GM23338 (cell line): ENCODE measurements at regions not wholly inside any gene's neighbourhood (a gene's known extent, or its start where the extent isn't known, plus 50 kb on each side); places are given as distances from the start of the nearest gene placed in this dataset.

Source experiments
- ATAC-seq: fragments of 200-7000 bp; cut with Tn5 transposase; 3 replicates; pipeline ENCODE4 v1.9.1; 2020
- DNase-seq: peaks from one replicate; pipeline ENCODE4 v3.0.0-alpha.2; 2015; ENCODE audit warnings: low spot score
- H2AFZ ChIP-seq: fragments of 200-600 bp; sonication (generic); 2 replicates; pipeline ENCODE4 v1.8.0; 2016; ENCODE audit warnings: antibody characterized with exemption, mild to moderate bottlenecking, moderate library complexity
- H3F3A ChIP-seq: fragments of 200-600 bp; sonication (generic); replicated peaks from 2 replicates; pipeline ENCODE4 v1.8.0; 2017; ENCODE audit warnings: antibody characterized with exemption, mixed run types, low read depth
- H3K27ac ChIP-seq: fragments of 200-600 bp; sonication (generic); 2 replicates; pipeline ENCODE4 v1.6.1; 2016; ENCODE audit warnings: low read depth
- H3K27me3 ChIP-seq: fragments of 200-600 bp; sonication (generic); 2 replicates; pipeline ENCODE4 v1.8.0; 2016; ENCODE audit warnings: mild to moderate bottlenecking, mixed run types, moderate library complexity; ENCODE audit not compliant: insufficient read depth
- H3K36me3 ChIP-seq: fragments of 200-600 bp; sonication (generic); 2 replicates; pipeline ENCODE4 v1.8.0; 2016; ENCODE audit warnings: mild to moderate bottlenecking; ENCODE audit not compliant: insufficient read depth
- H3K4me1 ChIP-seq: fragments of 200-600 bp; sonication (generic); 2 replicates; pipeline ENCODE4 v1.8.0; 2016; ENCODE audit warnings: mild to moderate bottlenecking, moderate library complexity; ENCODE audit not compliant: insufficient read depth
- H3K4me2 ChIP-seq: fragments of 200-600 bp; sonication (generic); 2 replicates; pipeline ENCODE4 v1.7.1; 2017; ENCODE audit warnings: mixed run types
- H3K4me3 ChIP-seq: fragments of 200-600 bp; sonication (generic); 2 replicates; pipeline ENCODE4 v1.6.1; 2016; ENCODE audit warnings: mixed run types
- H3K79me2 ChIP-seq: fragments of 200-600 bp; sonication (generic); replicated peaks from 2 replicates; pipeline ENCODE4 v1.8.0; 2017; ENCODE audit warnings: mild to moderate bottlenecking; ENCODE audit not compliant: insufficient read depth
- H3K9me2 ChIP-seq: fragments of 200-600 bp; sonication (generic); 2 replicates; pipeline ENCODE4 v1.8.0; 2017; ENCODE audit not compliant: insufficient read depth
- H4K20me1 ChIP-seq: fragments of 200-600 bp; sonication (generic); replicated peaks from 2 replicates; pipeline ENCODE4 v1.8.0; 2017; ENCODE audit warnings: mild to moderate bottlenecking; ENCODE audit not compliant: insufficient read depth
- H3K27ac Mint-ChIP-seq: 2 replicates; pipeline ENCODE4 v1.8.0; 2020; ENCODE audit warnings: inconsistent platforms, mild to moderate bottlenecking, moderate library complexity, mixed read lengths
- H3K27me3 Mint-ChIP-seq: 3 replicates; pipeline ENCODE4 v1.8.0; 2022; ENCODE audit warnings: low read depth, mild to moderate bottlenecking, moderate library complexity, mixed read lengths, inconsistent platforms; ENCODE audit not compliant: insufficient read depth, poor library complexity
- H3K36me3 Mint-ChIP-seq: 3 replicates; pipeline ENCODE4 v1.8.0; 2021; ENCODE audit warnings: low read depth, mild to moderate bottlenecking, inconsistent platforms, moderate library complexity, mixed read lengths
- H3K4me1 Mint-ChIP-seq: 3 replicates; pipeline ENCODE4 v1.8.0; 2020; ENCODE audit warnings: mild to moderate bottlenecking, inconsistent platforms, mixed read lengths
- H3K4me3 Mint-ChIP-seq: 3 replicates; pipeline ENCODE4 v1.8.0; 2021; ENCODE audit warnings: moderate library complexity, mild to moderate bottlenecking, inconsistent platforms, mixed read lengths
- H3K9me3 Mint-ChIP-seq: 3 replicates; pipeline ENCODE4 v1.8.0; 2020; ENCODE audit warnings: moderate library complexity, mild to moderate bottlenecking, inconsistent platforms, mixed read lengths
- EZH2 ChIP-seq: fragments of 200-600 bp; sonication (generic); IDR thresholded peaks from one replicate; pipeline ENCODE4 v1.8.0; 2017; ENCODE audit warnings: antibody characterized with exemption, mild to moderate bottlenecking, low read depth; ENCODE audit not compliant: unreplicated experiment
- JUNB ChIP-seq: IDR thresholded peaks from one replicate; pipeline ENCODE4 v1.6.1; 2016; ENCODE audit warnings: antibody characterized with exemption; ENCODE audit not compliant: unreplicated experiment
- NANOG ChIP-seq: IDR thresholded peaks from 2 replicates; pipeline ENCODE4 v1.6.1; 2016; ENCODE audit warnings: antibody characterized with exemption, borderline replicate concordance
- POLR2AphosphoS5 ChIP-seq: IDR thresholded peaks from 2 replicates; pipeline ENCODE4 v1.6.1; 2016; ENCODE audit warnings: antibody characterized with exemption, low read depth
- STAT1 ChIP-seq: IDR thresholded peaks from one replicate; pipeline ENCODE4 v1.6.1; 2016; ENCODE audit warnings: antibody characterized with exemption; ENCODE audit not compliant: unreplicated experiment
- ZNF114 ChIP-seq: fragments of 250-450 bp; sonication (Bioruptor Pico); IDR thresholded peaks from 2 replicates; pipeline ENCODE4 v1.5.0; 2020; ENCODE audit warnings: mild to moderate bottlenecking, moderate library complexity
- TF ChIP-seq, protein P1 (sequence below): fragments of 250-450 bp; sonication (Bioruptor Pico); IDR thresholded peaks from 2 replicates; pipeline ENCODE4 v1.5.0; 2020; ENCODE audit warnings: mild to moderate bottlenecking, moderate library complexity
- TF ChIP-seq, protein P2 (sequence below): IDR thresholded peaks from 2 replicates; pipeline ENCODE4 v1.6.1; 2016; ENCODE audit warnings: antibody characterized with exemption

DNA sequence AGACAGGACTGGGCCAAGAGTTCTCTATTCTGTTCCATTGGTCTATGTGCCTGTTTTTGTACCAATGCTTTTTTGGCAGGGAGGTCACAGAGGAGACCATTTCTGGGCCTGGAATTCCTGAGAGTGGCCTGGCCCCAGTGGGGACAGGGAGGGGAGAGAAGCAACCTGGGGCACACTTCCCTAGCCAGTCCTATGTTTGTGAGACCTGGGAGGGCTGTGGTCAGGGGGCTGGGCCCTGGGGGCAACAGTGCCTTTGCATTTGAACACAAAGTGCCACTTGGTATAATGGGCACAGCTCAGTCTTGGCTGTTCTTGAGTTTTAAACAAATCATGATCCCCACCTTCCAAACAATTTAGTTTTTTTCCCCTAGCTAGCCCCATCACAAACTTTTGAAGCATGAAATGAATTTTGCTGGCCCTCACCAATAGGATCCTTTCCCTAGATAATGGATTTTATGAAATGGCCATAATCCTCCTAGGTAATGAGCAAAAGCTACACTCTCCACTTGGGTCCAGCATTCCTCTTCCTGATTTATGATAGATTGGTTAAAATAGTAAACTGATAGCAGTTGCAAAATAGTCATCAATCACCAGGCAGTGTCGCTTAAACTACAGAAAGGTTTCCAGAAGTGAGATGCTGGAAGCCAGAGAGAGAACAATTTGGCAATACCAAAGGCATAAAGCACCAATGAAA lies 133.5 kb downstream of the GLI2 start:
- no peak overlapping the region for H3K27ac Mint-ChIP-seq
- no peak overlapping the region for H3K4me3 Mint-ChIP-seq

DNA sequence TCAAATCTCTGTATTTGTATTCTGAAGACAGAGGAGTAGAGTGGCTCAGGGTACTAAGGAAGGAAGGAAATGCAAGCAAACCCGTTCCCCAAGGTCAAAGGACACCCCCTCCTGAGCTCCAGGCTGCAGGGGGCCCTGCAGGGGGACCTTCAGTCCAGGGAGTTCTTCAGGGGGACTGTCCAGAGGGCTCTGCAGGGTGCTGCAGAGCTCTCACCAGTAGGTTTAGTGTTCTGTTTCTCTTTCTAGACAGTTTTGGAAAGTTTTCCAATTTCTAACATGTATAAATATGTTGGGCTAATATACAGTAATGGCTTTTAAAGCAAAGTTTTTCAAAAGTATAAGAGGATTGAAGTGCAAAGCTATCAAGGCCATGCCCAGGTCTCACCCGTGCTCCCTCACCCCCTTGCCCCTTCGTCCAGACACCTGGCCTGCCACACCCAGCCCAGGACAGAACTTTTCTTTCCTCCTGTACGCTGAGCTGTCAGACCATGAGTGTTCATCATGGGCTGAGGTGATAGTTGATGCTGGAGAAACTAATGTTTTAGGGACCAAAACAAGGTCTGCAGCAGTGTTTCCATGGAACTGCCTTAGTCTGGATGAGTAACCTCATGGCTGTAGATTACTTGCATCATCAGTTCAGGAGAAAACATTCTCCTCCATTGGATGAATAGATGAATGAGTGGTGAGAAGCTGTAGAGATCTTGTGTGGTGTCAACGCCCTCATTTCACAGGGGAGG lies 134.2 kb downstream of the GLI2 start:
- ATAC-seq: no peak
- H3K4me3 ChIP-seq: no peak overlapping the region
- Mint-ChIP-seq H3K4me3 (no peak overlapping the region), H3K27me3 (peaks cover 5% of the 10 kb centered on the region), H3K4me1 (peaks cover 69% of the 10 kb centered on the region), H3K27ac (no peak overlapping the region), H3K36me3 (no peaks in the 10 kb centered on the region), H3K9me3 (no peaks in the 10 kb centered on the region)
- H3K27me3 ChIP-seq: no peaks in the 10 kb centered on the region
- 0 out of 2 replicates have a peak, but pooled peaks cover 5% of the 10 kb centered on the region for H3F3A ChIP-seq
- peaks cover 31% of the 10 kb centered on the region for H3K4me1 ChIP-seq
- no peaks in the 10 kb centered on the region for H3K9me2 ChIP-seq
- peak overlapping the region; percentile 55; the same call in 1 of the 2 replicates for H3K4me2 ChIP-seq
- H2AFZ ChIP-seq: no peak overlapping the region
- H3K27ac ChIP-seq: no peak overlapping the region
- peaks cover 74% of the 10 kb centered on the region for H3K79me2 ChIP-seq
- TF ChIP-seq STAT1: no peak
- no peak for TF ChIP-seq ZNF114 (CRISPR knock-in tag)
- TF ChIP-seq, protein P1, sequence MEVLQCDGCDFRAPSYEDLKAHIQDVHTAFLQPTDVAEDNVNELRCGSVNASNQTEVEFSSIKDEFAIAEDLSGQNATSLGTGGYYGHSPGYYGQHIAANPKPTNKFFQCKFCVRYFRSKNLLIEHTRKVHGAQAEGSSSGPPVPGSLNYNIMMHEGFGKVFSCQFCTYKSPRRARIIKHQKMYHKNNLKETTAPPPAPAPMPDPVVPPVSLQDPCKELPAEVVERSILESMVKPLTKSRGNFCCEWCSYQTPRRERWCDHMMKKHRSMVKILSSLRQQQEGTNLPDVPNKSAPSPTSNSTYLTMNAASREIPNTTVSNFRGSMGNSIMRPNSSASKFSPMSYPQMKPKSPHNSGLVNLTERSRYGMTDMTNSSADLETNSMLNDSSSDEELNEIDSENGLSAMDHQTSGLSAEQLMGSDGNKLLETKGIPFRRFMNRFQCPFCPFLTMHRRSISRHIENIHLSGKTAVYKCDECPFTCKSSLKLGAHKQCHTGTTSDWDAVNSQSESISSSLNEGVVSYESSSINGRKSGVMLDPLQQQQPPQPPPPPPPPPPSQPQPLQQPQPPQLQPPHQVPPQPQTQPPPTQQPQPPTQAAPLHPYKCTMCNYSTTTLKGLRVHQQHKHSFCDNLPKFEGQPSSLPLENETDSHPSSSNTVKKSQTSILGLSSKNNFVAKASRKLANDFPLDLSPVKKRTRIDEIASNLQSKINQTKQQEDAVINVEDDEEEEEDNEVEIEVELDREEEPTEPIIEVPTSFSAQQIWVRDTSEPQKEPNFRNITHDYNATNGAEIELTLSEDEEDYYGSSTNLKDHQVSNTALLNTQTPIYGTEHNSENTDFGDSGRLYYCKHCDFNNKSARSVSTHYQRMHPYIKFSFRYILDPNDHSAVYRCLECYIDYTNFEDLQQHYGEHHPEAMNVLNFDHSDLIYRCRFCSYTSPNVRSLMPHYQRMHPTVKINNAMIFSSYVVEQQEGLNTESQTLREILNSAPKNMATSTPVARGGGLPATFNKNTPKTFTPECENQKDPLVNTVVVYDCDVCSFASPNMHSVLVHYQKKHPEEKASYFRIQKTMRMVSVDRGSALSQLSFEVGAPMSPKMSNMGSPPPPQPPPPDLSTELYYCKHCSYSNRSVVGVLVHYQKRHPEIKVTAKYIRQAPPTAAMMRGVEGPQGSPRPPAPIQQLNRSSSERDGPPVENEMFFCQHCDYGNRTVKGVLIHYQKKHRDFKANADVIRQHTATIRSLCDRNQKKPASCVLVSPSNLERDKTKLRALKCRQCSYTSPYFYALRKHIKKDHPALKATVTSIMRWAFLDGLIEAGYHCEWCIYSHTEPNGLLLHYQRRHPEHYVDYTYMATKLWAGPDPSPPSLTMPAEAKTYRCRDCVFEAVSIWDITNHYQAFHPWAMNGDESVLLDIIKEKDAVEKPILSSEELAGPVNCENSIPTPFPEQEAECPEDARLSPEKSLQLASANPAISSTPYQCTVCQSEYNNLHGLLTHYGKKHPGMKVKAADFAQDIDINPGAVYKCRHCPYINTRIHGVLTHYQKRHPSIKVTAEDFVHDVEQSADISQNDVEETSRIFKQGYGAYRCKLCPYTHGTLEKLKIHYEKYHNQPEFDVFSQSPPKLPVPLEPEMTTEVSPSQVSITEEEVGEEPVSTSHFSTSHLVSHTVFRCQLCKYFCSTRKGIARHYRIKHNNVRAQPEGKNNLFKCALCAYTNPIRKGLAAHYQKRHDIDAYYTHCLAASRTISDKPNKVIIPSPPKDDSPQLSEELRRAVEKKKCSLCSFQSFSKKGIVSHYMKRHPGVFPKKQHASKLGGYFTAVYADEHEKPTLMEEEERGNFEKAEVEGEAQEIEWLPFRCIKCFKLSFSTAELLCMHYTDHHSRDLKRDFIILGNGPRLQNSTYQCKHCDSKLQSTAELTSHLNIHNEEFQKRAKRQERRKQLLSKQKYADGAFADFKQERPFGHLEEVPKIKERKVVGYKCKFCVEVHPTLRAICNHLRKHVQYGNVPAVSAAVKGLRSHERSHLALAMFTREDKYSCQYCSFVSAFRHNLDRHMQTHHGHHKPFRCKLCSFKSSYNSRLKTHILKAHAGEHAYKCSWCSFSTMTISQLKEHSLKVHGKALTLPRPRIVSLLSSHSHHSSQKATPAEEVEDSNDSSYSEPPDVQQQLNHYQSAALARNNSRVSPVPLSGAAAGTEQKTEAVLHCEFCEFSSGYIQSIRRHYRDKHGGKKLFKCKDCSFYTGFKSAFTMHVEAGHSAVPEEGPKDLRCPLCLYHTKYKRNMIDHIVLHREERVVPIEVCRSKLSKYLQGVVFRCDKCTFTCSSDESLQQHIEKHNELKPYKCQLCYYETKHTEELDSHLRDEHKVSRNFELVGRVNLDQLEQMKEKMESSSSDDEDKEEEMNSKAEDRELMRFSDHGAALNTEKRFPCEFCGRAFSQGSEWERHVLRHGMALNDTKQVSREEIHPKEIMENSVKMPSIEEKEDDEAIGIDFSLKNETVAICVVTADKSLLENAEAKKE (CRISPR knock-in tag): no peak
- no peak for TF ChIP-seq JUNB
- no peak for TF ChIP-seq NANOG
- no peak for TF ChIP-seq POLR2AphosphoS5
- TF ChIP-seq EZH2: no peak
- peaks cover 43% of the 10 kb centered on the region for H4K20me1 ChIP-seq
- H3K36me3 ChIP-seq: no peaks in the 10 kb centered on the region; the same call in 1 of the 2 replicates
- DNase-seq: no peak

More for the DNA sequence above, 133.5 kb downstream of the GLI2 start:
- no peak overlapping the region for H2AFZ ChIP-seq
- H3K36me3 Mint-ChIP-seq: no peaks in the 10 kb centered on the region
- peaks cover 31% of the 10 kb centered on the region for H3K4me1 ChIP-seq
- H3K27ac ChIP-seq: no peak overlapping the region
- no peaks in the 10 kb centered on the region; the same call in 1 of the 2 replicates for H3K36me3 ChIP-seq
- no peak for ATAC-seq
- peak overlapping the region; percentile 55; the same call in 1 of the 2 replicates for H3K4me2 ChIP-seq
- H3K79me2 ChIP-seq: peaks cover 72% of the 10 kb centered on the region
- H3K9me3 Mint-ChIP-seq: no peaks in the 10 kb centered on the region
- no peak overlapping the region for H3K4me3 ChIP-seq
- TF ChIP-seq STAT1: no peak
- TF ChIP-seq, protein P2, sequence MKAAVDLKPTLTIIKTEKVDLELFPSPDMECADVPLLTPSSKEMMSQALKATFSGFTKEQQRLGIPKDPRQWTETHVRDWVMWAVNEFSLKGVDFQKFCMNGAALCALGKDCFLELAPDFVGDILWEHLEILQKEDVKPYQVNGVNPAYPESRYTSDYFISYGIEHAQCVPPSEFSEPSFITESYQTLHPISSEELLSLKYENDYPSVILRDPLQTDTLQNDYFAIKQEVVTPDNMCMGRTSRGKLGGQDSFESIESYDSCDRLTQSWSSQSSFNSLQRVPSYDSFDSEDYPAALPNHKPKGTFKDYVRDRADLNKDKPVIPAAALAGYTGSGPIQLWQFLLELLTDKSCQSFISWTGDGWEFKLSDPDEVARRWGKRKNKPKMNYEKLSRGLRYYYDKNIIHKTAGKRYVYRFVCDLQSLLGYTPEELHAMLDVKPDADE: no peak
- TF ChIP-seq ZNF114 (CRISPR knock-in tag): no peak
- TF ChIP-seq EZH2: no peak
- H3K4me1 Mint-ChIP-seq: peaks cover 66% of the 10 kb centered on the region
- peaks cover 2% of the 10 kb centered on the region for H3K27me3 Mint-ChIP-seq
- no peaks in the 10 kb centered on the region for H3K9me2 ChIP-seq
- H3F3A ChIP-seq: 0 out of 2 replicates have a peak, but pooled peaks cover 5% of the 10 kb centered on the region
- DNase-seq: no peak
- H3K27me3 ChIP-seq: no peaks in the 10 kb centered on the region
- H4K20me1 ChIP-seq: peaks cover 42% of the 10 kb centered on the region
